HEK293 (cell line): ENCODE measurements at regions not wholly inside any gene's neighbourhood (a gene's known extent, or its start where the extent isn't known, plus 50 kb on each side); places are given as distances from the start of the nearest gene placed in this dataset.

Experiments
- CTCF ChIA-PET: fragments of 350-600 bp; formaldehyde crosslinking; extraction: SDS; loops from one replicate; lab custom pipeline; 2021; ENCODE audit warnings: antibody characterized with exemption; lab: Yijun Ruan, JAX
- POLR2A ChIA-PET: fragments of 300-600 bp; formaldehyde crosslinking; extraction: SDS; loops from one replicate; lab custom pipeline; 2020; ENCODE audit warnings: antibody characterized with exemption, inconsistent platforms; lab: Yijun Ruan, JAX
- H3K27ac ChIP-seq: fragments of 200-500 bp; sonication (Bioruptor generic); 2 replicates; pipeline ENCODE4 v1.5.1; 2014; ENCODE audit warnings: low read depth, low read length, control low read depth, inconsistent platforms; ENCODE audit errors: extremely low read depth
- H3K36me3 ChIP-seq, 2 experiments: fragments of 200-500 bp in 1 of 2; sonication (Bioruptor generic) in 1 of 2; 1 replicate in 1 of 2; 2 replicates in 1 of 2; pipeline ENCODE4 v1.5.1; 2014 to 2017; ENCODE audit warnings: inconsistent platforms in 2 of 2, low read length in 2 of 2; ENCODE audit not compliant: control insufficient read depth in 2 of 2, insufficient read depth in 1 of 2
- H3K4me1 ChIP-seq: fragments of 200-500 bp; sonication (Bioruptor generic); 2 replicates; pipeline ENCODE4 v1.5.1; 2014; ENCODE audit warnings: mild to moderate bottlenecking, low read length, inconsistent platforms; ENCODE audit not compliant: control insufficient read depth, insufficient read depth
- H3K4me3 ChIP-seq: 2 replicates; pipeline ENCODE4 v1.5.1; 2011; ENCODE audit warnings: low read depth, mild to moderate bottlenecking, control low read depth, low read length, moderate library complexity
- H3K9me3 ChIP-seq: fragments of 200-500 bp; sonication (Bioruptor generic); 2 replicates; pipeline ENCODE4 v1.5.1; 2014; ENCODE audit warnings: low read depth, low read length, inconsistent platforms; ENCODE audit not compliant: control insufficient read depth, insufficient read depth
- INSM2 ChIP-seq: fragments of 450-650 bp; formaldehyde crosslinking; IDR thresholded peaks from 2 replicates; pipeline ENCODE4 v1.5.1; 2016; ENCODE audit warnings: missing biosample characterization, missing genetic modification characterization
- MEIS1 ChIP-seq: sonication (generic); formaldehyde crosslinking; IDR thresholded peaks from 2 replicates; pipeline ENCODE4 v1.8.1; 2022; ENCODE audit warnings: missing genetic modification reagents, mild to moderate bottlenecking, borderline replicate concordance
- OSR2 ChIP-seq: fragments of 450-650 bp; formaldehyde crosslinking; IDR thresholded peaks from 2 replicates; pipeline ENCODE4 v1.5.1; 2016; ENCODE audit warnings: missing biosample characterization, missing genetic modification characterization
- PRDM10 ChIP-seq: fragments of 450-650 bp; formaldehyde crosslinking; IDR thresholded peaks from 2 replicates; pipeline ENCODE4 v1.5.1; 2016; ENCODE audit warnings: missing biosample characterization, missing genetic modification characterization
- REST ChIP-seq: fragments of 450-650 bp; formaldehyde crosslinking; IDR thresholded peaks from 2 replicates; pipeline ENCODE4 v1.5.1; 2016; ENCODE audit warnings: missing biosample characterization, missing genetic modification characterization
- SCRT1 ChIP-seq: fragments of 450-650 bp; formaldehyde crosslinking; IDR thresholded peaks from 2 replicates; pipeline ENCODE4 v1.5.1; 2016; ENCODE audit warnings: missing biosample characterization, missing genetic modification characterization, borderline replicate concordance
- YY2 ChIP-seq: fragments of 450-650 bp; formaldehyde crosslinking; IDR thresholded peaks from 2 replicates; pipeline ENCODE4 v1.5.1; 2016; ENCODE audit warnings: missing biosample characterization, missing genetic modification characterization
- ZEB2 ChIP-seq: fragments of 450-650 bp; formaldehyde crosslinking; IDR thresholded peaks from 2 replicates; pipeline ENCODE4 v1.5.1; 2016; ENCODE audit warnings: missing biosample characterization, missing genetic modification characterization
- ZNF155 ChIP-seq: fragments of 450-650 bp; formaldehyde crosslinking; IDR thresholded peaks from 2 replicates; pipeline ENCODE4 v1.5.1; 2016; ENCODE audit warnings: missing biosample characterization, missing genetic modification characterization
- ZNF157 ChIP-seq: fragments of 450-650 bp; formaldehyde crosslinking; IDR thresholded peaks from 2 replicates; pipeline ENCODE4 v1.5.1; 2016; ENCODE audit warnings: missing biosample characterization, missing genetic modification characterization
- ZNF16 ChIP-seq: fragments of 450-650 bp; formaldehyde crosslinking; IDR thresholded peaks from 2 replicates; pipeline ENCODE4 v1.5.1; 2016; ENCODE audit warnings: low read depth, missing biosample characterization, missing genetic modification characterization
- ZNF223 ChIP-seq: fragments of 450-650 bp; formaldehyde crosslinking; IDR thresholded peaks from 2 replicates; pipeline ENCODE4 v1.5.1; 2016; ENCODE audit warnings: missing biosample characterization, missing genetic modification characterization
- ZNF324 ChIP-seq: fragments of 450-650 bp; formaldehyde crosslinking; IDR thresholded peaks from 2 replicates; pipeline ENCODE4 v1.5.1; 2016; ENCODE audit warnings: missing biosample characterization, missing genetic modification characterization
- ZNF366 ChIP-seq: fragments of 450-650 bp; formaldehyde crosslinking; conservative IDR thresholded peaks from 2 replicates; pipeline ENCODE4 v1.5.1; 2016; ENCODE audit warnings: missing biosample characterization, missing genetic modification characterization
- ZNF449 ChIP-seq: fragments of 450-650 bp; formaldehyde crosslinking; IDR thresholded peaks from 2 replicates; pipeline ENCODE4 v1.5.1; 2017; ENCODE audit warnings: missing biosample characterization, mild to moderate bottlenecking, missing genetic modification characterization, moderate library complexity
- ZNF473 ChIP-seq: fragments of 450-650 bp; formaldehyde crosslinking; IDR thresholded peaks from 2 replicates; pipeline ENCODE4 v1.5.1; 2017; ENCODE audit warnings: missing biosample characterization, missing genetic modification characterization
- ZNF48 ChIP-seq: fragments of 450-650 bp; formaldehyde crosslinking; IDR thresholded peaks from 2 replicates; pipeline ENCODE4 v1.5.1; 2016; ENCODE audit warnings: missing biosample characterization, missing genetic modification characterization
- ZNF549 ChIP-seq: fragments of 450-650 bp; IDR thresholded peaks from 2 replicates; pipeline ENCODE4 v1.5.1; 2018; ENCODE audit warnings: missing biosample characterization, missing genetic modification characterization, mild to moderate bottlenecking, inconsistent platforms, moderate library complexity
- ZNF621 ChIP-seq: fragments of 450-650 bp; formaldehyde crosslinking; IDR thresholded peaks from 2 replicates; pipeline ENCODE4 v1.5.1; 2017; ENCODE audit warnings: missing biosample characterization, missing genetic modification characterization
- ZNF624 ChIP-seq: fragments of 450-650 bp; formaldehyde crosslinking; IDR thresholded peaks from 2 replicates; pipeline ENCODE4 v1.5.1; 2017; ENCODE audit warnings: missing biosample characterization, missing genetic modification characterization
- ZNF654 ChIP-seq: fragments of 450-650 bp; formaldehyde crosslinking; IDR thresholded peaks from 2 replicates; pipeline ENCODE4 v1.5.1; 2016; ENCODE audit warnings: low read depth, missing biosample characterization, missing genetic modification characterization
- ZNF692 ChIP-seq: fragments of 450-650 bp; formaldehyde crosslinking; IDR thresholded peaks from 2 replicates; pipeline ENCODE4 v1.5.1; 2016; ENCODE audit warnings: missing biosample characterization, missing genetic modification characterization

- TF ChIP-seq ZNF692 (tag by site-specific recombination) (no peak), ZNF449 (tag by site-specific recombination) (no peak)
- TF ChIP-seq, all 188 proteins: peak for 0
Observed at GRCh38 chr1:79117376-79117775, 110.8 kb upstream of the ADGRL4 start (continued).

- H3K27ac ChIP-seq: no peak overlapping the region
- CTCF ChIA-PET: no interaction called here
- H3K4me1 ChIP-seq: no peaks in the 10 kb centered on the region
- TF ChIP-seq ZNF654 (tag by site-specific recombination) (no peak), ZNF624 (tag by site-specific recombination) (no peak), ZNF473 (no peak), ZNF48 (tag by site-specific recombination) (no peak), OSR2 (tag by site-specific recombination) (no peak), ZNF223 (tag by site-specific recombination) (no peak), ZNF155 (tag by site-specific recombination) (no peak), MEIS1 (no peak), SCRT1 (tag by site-specific recombination) (no peak), ZEB2 (tag by site-specific recombination) (no peak), ZNF16 (tag by site-specific recombination) (no peak), REST (tag by site-specific recombination) (no peak)
- POLR2A ChIA-PET: no interaction called here
- H3K4me3 ChIP-seq: no peak overlapping the region
- no peaks in the 10 kb centered on the region for H3K9me3 ChIP-seq
- H3K36me3 ChIP-seq: no peaks in the 10 kb centered on the region
Observed at GRCh38 chr1:79113836-79114235, 107.3 kb upstream of the ADGRL4 start.

GRCh38 chr1:79110749-79111148 is 104.2 kb upstream of the ADGRL4 start:
- Histone ChIP-seq H3K4me1 (no peaks in the 10 kb centered on the region), H3K36me3 (no peaks in the 10 kb centered on the region), H3K4me3 (no peak overlapping the region), H3K9me3 (no peaks in the 10 kb centered on the region), H3K27ac (no peak overlapping the region)
- POLR2A ChIA-PET: no interaction called here
- CTCF ChIA-PET: interaction anchor here (0.7 kb wide), 1 partner anchor 979 kb away, joined by 3 read pairs; no protein-coding TSS in a partner anchor
- TF ChIP-seq ZNF366 (tag by site-specific recombination): no peak
- no peak for TF ChIP-seq ZNF549 (tag by site-specific recombination)
- no peak for TF ChIP-seq ZNF621 (tag by site-specific recombination)
- no peak for TF ChIP-seq MEIS1
- no peak for TF ChIP-seq ZNF324
- no peak for TF ChIP-seq INSM2 (tag by site-specific recombination)
- TF ChIP-seq YY2: no peak
- TF ChIP-seq PRDM10: no peak
- no peak for TF ChIP-seq ZNF157 (tag by site-specific recombination)
- TF ChIP-seq, all 188 proteins: peak for 0
